Cardiac fibroblast (primary cell): ENCODE measurements at regions not wholly inside any gene's neighbourhood (a gene's known extent, or its start where the extent isn't known, plus 50 kb on each side); places are given as distances from the start of the nearest gene placed in this dataset.

Source experiments
- DNase-seq, 2 donors: peaks; one replicate each; pipeline versions ENCODE4 v3.0.0 to v3.0.0-alpha.2; 2010; ENCODE audit warnings: low read depth in 2 of 2
- H3K4me3 ChIP-seq, 2 donors: replicated peaks in 1 of 2; 1 replicate in 1 of 2; 2 replicates in 1 of 2; pipeline ENCODE4 v1.5.1; 2011; ENCODE audit warnings: low read depth in 2 of 2, low read length in 2 of 2, mild to moderate bottlenecking in 2 of 2, moderate library complexity in 1 of 2
- TF ChIP-seq, protein P1 (sequence below): IDR thresholded peaks from one replicate; pipeline ENCODE4 v1.5.1; 2011; ENCODE audit warnings: low read depth, mild to moderate bottlenecking, low read length, inconsistent platforms

- TF ChIP-seq, protein P1, sequence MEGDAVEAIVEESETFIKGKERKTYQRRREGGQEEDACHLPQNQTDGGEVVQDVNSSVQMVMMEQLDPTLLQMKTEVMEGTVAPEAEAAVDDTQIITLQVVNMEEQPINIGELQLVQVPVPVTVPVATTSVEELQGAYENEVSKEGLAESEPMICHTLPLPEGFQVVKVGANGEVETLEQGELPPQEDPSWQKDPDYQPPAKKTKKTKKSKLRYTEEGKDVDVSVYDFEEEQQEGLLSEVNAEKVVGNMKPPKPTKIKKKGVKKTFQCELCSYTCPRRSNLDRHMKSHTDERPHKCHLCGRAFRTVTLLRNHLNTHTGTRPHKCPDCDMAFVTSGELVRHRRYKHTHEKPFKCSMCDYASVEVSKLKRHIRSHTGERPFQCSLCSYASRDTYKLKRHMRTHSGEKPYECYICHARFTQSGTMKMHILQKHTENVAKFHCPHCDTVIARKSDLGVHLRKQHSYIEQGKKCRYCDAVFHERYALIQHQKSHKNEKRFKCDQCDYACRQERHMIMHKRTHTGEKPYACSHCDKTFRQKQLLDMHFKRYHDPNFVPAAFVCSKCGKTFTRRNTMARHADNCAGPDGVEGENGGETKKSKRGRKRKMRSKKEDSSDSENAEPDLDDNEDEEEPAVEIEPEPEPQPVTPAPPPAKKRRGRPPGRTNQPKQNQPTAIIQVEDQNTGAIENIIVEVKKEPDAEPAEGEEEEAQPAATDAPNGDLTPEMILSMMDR: no peak
- DNase-seq: peak; percentile 39 to 44
- H3K4me3 ChIP-seq: peak overlapping the region; percentile 19 to 21
Observed at GRCh38 chr6:235763-236360, 56.4 kb upstream of the DUSP22 start.

DNA sequence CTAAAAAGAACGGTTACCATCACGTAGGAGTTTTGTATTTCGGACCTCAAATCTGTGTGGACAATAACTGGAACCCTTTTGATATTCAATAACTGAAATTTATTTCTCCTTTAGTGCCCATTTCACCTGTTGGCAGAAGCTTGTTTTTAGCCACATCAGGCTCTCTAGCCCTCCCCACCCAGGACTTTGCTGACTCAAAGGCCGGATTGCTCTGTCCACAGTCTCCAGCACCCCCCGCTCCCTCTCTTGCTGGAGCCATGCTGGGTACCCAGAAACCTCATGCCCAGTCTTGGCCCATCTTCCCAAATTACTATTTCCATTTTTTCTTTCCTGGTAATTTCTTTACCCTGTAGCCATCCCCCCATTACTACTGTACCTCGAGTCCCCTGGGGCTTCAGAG is 55.8 kb upstream of the DUSP22 start:
- peak overlapping the region in 1 of 2 donors; percentile 21 for H3K4me3 ChIP-seq
- TF ChIP-seq, protein P1: no peak
- no peak for DNase-seq

- TF ChIP-seq, protein P1: no peak
- no peak for DNase-seq
- no peak overlapping the region for H3K4me3 ChIP-seq
Observed at GRCh38 chr6:240151-240550, 52.1 kb upstream of the DUSP22 start.

GRCh38 chr6:241336-241865 is 50.9 kb upstream of the DUSP22 start:
- TF ChIP-seq, protein P1: no peak
- DNase-seq: no peak
- no peak overlapping the region for H3K4me3 ChIP-seq
